ENCODE measurements at regions not wholly inside any gene's neighbourhood (a gene's known extent, or its start where the extent isn't known, plus 50 kb on each side); places are given as distances from the start of the nearest gene placed in this dataset.

- TF ChIP-seq CTCF (IDR thresholded peaks at IDR 0.05) (no peak), POLR2A (IDR thresholded peaks at IDR 0.05) (no peak)
Observed at GRCh38 chr5:123787635-123788034, 275.7 kb downstream of the CSNK1G3 start.
